Bronchial epithelial cell (primary cell): ENCODE measurements at regions not wholly inside any gene's neighbourhood (a gene's known extent, or its start where the extent isn't known, plus 50 kb on each side); places are given as distances from the start of the nearest gene placed in this dataset.
"Not testable (repeated sequence)": the region's sequence is repeated elsewhere in the genome, so short reads cannot be mapped to it uniquely, and the experiment has no call there.

ENCODE experiments used
- DNase-seq: peaks from one replicate; pipeline ENCODE4 v3.0.0-alpha.2; 2010; ENCODE audit warnings: low read depth
- FAIRE-seq: peaks from 2 replicates; lab custom pipeline; 2011; peaks lifted over from hg19 to GRCh38; lab: Jason Lieb, UNC
- H3K27me3 ChIP-seq: 2 replicates; pipeline ENCODE4 v1.5.1; 2011; ENCODE audit warnings: low read length; ENCODE audit not compliant: control insufficient read depth, insufficient read depth
- H3K36me3 ChIP-seq: 2 replicates; pipeline ENCODE4 v1.5.1; 2011; ENCODE audit warnings: low read length; ENCODE audit not compliant: control insufficient read depth, insufficient read depth
- H3K4me3 ChIP-seq: 2 replicates; pipeline ENCODE4 v1.5.1; 2011; ENCODE audit warnings: mild to moderate bottlenecking, low read depth, low read length, control low read depth
- CTCF ChIP-seq: IDR thresholded peaks from 2 replicates; pipeline ENCODE4 v1.5.1; 2011; ENCODE audit warnings: mild to moderate bottlenecking, moderate library complexity, low read length, control low read depth, inconsistent platforms; ENCODE audit not compliant: insufficient read depth, severe bottlenecking

GRCh38 chr3:194890091-194890490 is 204.4 kb downstream of the FAM43A start:
- no peak overlapping the region for H3K4me3 ChIP-seq
- H3K36me3 ChIP-seq, result no peaks in the 10 kb centered on the region
- no peak for FAIRE-seq
- no peaks in the 10 kb centered on the region for H3K27me3 ChIP-seq
- no peak for DNase-seq
- TF ChIP-seq CTCF, result no peak

- Histone ChIP-seq H3K27me3 (no peaks in the 10 kb centered on the region), H3K4me3 (no peak overlapping the region), H3K36me3 (no peaks in the 10 kb centered on the region)
- FAIRE-seq (no peak), DNase-seq (no peak)
- TF ChIP-seq CTCF, result no peak
These were observed 207.7 kb downstream of the FAM43A start for GRCh38 chr3:194893121-194893987.

GRCh38 chr3:194894538-194894937 is 208.9 kb downstream of the FAM43A start:
- FAIRE-seq (no peak), DNase-seq (no peak)
- Histone ChIP-seq H3K27me3 (no peaks in the 10 kb centered on the region), H3K36me3 (no peaks in the 10 kb centered on the region), H3K4me3 (no peak overlapping the region)
- no peak for TF ChIP-seq CTCF

GRCh38 chr3:194900854-194901522 is 215.3 kb downstream of the FAM43A start:
- no peak for TF ChIP-seq CTCF
- Histone ChIP-seq H3K36me3 (no peaks in the 10 kb centered on the region), H3K4me3 (no peak overlapping the region), H3K27me3 (no peaks in the 10 kb centered on the region)
- no peak for FAIRE-seq
- peak; percentile 53 for DNase-seq

- FAIRE-seq, result not testable (repeated sequence)
These were observed 217.8 kb downstream of the FAM43A start for GRCh38 chr3:194903447-194903846.

GRCh38 chr3:194904999-194905398 is 219.3 kb downstream of the FAM43A start:
- DNase-seq, H3K4me3 ChIP-seq, FAIRE-seq, H3K36me3 ChIP-seq, H3K27me3 ChIP-seq: not testable (repeated sequence)

More at GRCh38 chr3:194903447-194903846, 217.8 kb downstream of the FAM43A start:
- not testable (repeated sequence) for H3K27me3 ChIP-seq, H3K36me3 ChIP-seq, H3K4me3 ChIP-seq, DNase-seq
